Caco-2 (cell line): ENCODE measurements at regions not wholly inside any gene's neighbourhood (a gene's known extent, or its start where the extent isn't known, plus 50 kb on each side); places are given as distances from the start of the nearest gene placed in this dataset.

ENCODE experiments used
- BruUV-seq: library from RNA; stranded (reverse); fragments of 400-500 nt; replicated peaks from 2 replicates; lab custom pipeline; 2021; lab: Mats Ljungman, UMichigan
- CTCF ChIA-PET: fragments of 300-600 bp; sonication (Branson Sonifier 250); formaldehyde crosslinking; loops from one replicate; lab custom pipeline; 2022; ENCODE audit warnings: antibody characterized with exemption; lab: Charles Lee
- POLR2A ChIA-PET: fragments of 300-600 bp; sonication (Branson Sonifier 250); formaldehyde crosslinking; loops from one replicate; lab custom pipeline; 2022; ENCODE audit warnings: antibody characterized with exemption; lab: Charles Lee
- DNase-seq, 2 experiments: peaks; one replicate each; pipeline versions ENCODE4 v3.0.0 to v3.0.0-alpha.2; 2020 to 2022
- H3K27me3 ChIP-seq: replicated peaks from 2 replicates; pipeline ENCODE4 v1.6.0; 2011; ENCODE audit warnings: low read length; ENCODE audit not compliant: control insufficient read depth, insufficient read depth
- H3K36me3 ChIP-seq: 2 replicates; pipeline ENCODE4 v1.5.1; 2011; ENCODE audit warnings: low read length; ENCODE audit not compliant: control insufficient read depth, insufficient read depth
- H3K4me1 ChIP-seq: fragments of 250-450 bp; sonication (Bioruptor Pico); 2 replicates; pipeline ENCODE4 v1.5.1; 2020; ENCODE audit warnings: mild to moderate bottlenecking
- H3K4me3 ChIP-seq: 2 replicates; pipeline ENCODE4 v1.5.1; 2011; ENCODE audit warnings: low read depth, mild to moderate bottlenecking, control low read depth, low read length
- H3K9me3 ChIP-seq: fragments of 250-450 bp; sonication (Bioruptor Pico); 2 replicates; pipeline ENCODE4 v1.5.1; 2020; ENCODE audit warnings: mild to moderate bottlenecking, moderate library complexity
- H3K27ac Mint-ChIP-seq: one replicate; pipeline ENCODE4 v1.8.0; 2022; ENCODE audit warnings: mixed read lengths; ENCODE audit not compliant: unreplicated experiment
- H3K27me3 Mint-ChIP-seq: one replicate; pipeline ENCODE4 v1.8.0; 2022; ENCODE audit warnings: mixed read lengths; ENCODE audit not compliant: insufficient read depth, unreplicated experiment
- H3K36me3 Mint-ChIP-seq: one replicate; pipeline ENCODE4 v1.8.0; 2022; ENCODE audit warnings: mild to moderate bottlenecking, mixed read lengths; ENCODE audit not compliant: insufficient read depth, unreplicated experiment
- H3K4me1 Mint-ChIP-seq: one replicate; pipeline ENCODE4 v1.8.0; 2022; ENCODE audit warnings: low read depth, mixed read lengths; ENCODE audit not compliant: unreplicated experiment
- H3K4me3 Mint-ChIP-seq: one replicate; pipeline ENCODE4 v1.8.0; 2022; ENCODE audit warnings: mild to moderate bottlenecking, moderate library complexity, mixed read lengths; ENCODE audit not compliant: unreplicated experiment
- H3K9me3 Mint-ChIP-seq: one replicate; pipeline ENCODE4 v1.8.0; 2022; ENCODE audit warnings: mixed read lengths; ENCODE audit not compliant: unreplicated experiment
- CTCF ChIP-seq, 2 experiments: fragments of 200-600 bp in 1 of 2; IDR thresholded peaks; 1 replicate in 1 of 2; 2 replicates in 1 of 2; pipeline versions ENCODE4 v1.5.1 to v1.8.0; 2011 to 2022; ENCODE audit warnings: antibody characterized with exemption in 1 of 2, control low read depth in 1 of 2, inconsistent platforms in 1 of 2, low read depth in 1 of 2, low read length in 1 of 2, mild to moderate bottlenecking in 1 of 2, moderate library complexity in 1 of 2; ENCODE audit not compliant: insufficient read depth in 1 of 2, severe bottlenecking in 1 of 2, unreplicated experiment in 1 of 2
- intact Hi-C: fragments of 100-400 bp; cut with micrococcal nuclease; formaldehyde crosslinking; loops from one replicate; pipeline ENCODE4 v1.10.0; 2022; ENCODE audit not compliant: unreplicated experiment

- Mint-ChIP-seq H3K9me3 (no peaks in the 10 kb centered on the region), H3K4me1 (no peaks in the 10 kb centered on the region), H3K4me3 (no peak overlapping the region), H3K36me3 (no peaks in the 10 kb centered on the region), H3K27me3 (peaks cover 9% of the 10 kb centered on the region), H3K27ac (no peak overlapping the region)
- no TSS peak for BruUV-seq
- intact Hi-C loops: no loop called here
- Histone ChIP-seq H3K36me3 (no peaks in the 10 kb centered on the region), H3K9me3 (no peaks in the 10 kb centered on the region), H3K4me3 (no peak overlapping the region), H3K27me3 (no peaks in the 10 kb centered on the region), H3K4me1 (no peaks in the 10 kb centered on the region)
- ChIA-PET POLR2A (no interaction called here), CTCF (no interaction called here)
- DNase-seq: no peak
- TF ChIP-seq CTCF (IDR thresholded peaks at IDR 0.05; ENCODE audit: insufficient read depth in 1 of 2, low read depth in 1 of 2, low read length in 1 of 2, severe bottlenecking in 1 of 2, unreplicated experiment in 1 of 2): no peak
Measured at GRCh38 chr11:80379620-80380278, 938.9 kb upstream of the TENM4 start.

- Histone ChIP-seq H3K4me3 (no peak overlapping the region), H3K36me3 (no peaks in the 10 kb centered on the region), H3K27me3 (no peaks in the 10 kb centered on the region), H3K9me3 (no peaks in the 10 kb centered on the region), H3K4me1 (no peaks in the 10 kb centered on the region)
- no TSS peak for BruUV-seq
- Mint-ChIP-seq H3K4me3 (no peak overlapping the region), H3K36me3 (no peaks in the 10 kb centered on the region), H3K4me1 (no peaks in the 10 kb centered on the region), H3K27me3 (peaks cover 12% of the 10 kb centered on the region), H3K9me3 (no peaks in the 10 kb centered on the region), H3K27ac (no peak overlapping the region)
- no peak for DNase-seq
- CTCF ChIA-PET: no interaction called here
- intact Hi-C loops: no loop called here
- no peak for TF ChIP-seq CTCF (IDR thresholded peaks at IDR 0.05; ENCODE audit: insufficient read depth in 1 of 2, low read depth in 1 of 2, low read length in 1 of 2, severe bottlenecking in 1 of 2, unreplicated experiment in 1 of 2)
- POLR2A ChIA-PET: no interaction called here
Measured at GRCh38 chr11:80371931-80372330, 931.1 kb upstream of the TENM4 start.

GRCh38 chr11:80365980-80366379 is 925.1 kb upstream of the TENM4 start:
- BruUV-seq: no TSS peak
- ChIA-PET POLR2A (no interaction called here), CTCF (no interaction called here)
- intact Hi-C loops: no loop called here
- no peak for DNase-seq
- Histone ChIP-seq H3K36me3 (no peaks in the 10 kb centered on the region), H3K9me3 (no peaks in the 10 kb centered on the region), H3K4me3 (no peak overlapping the region), H3K27me3 (no peaks in the 10 kb centered on the region), H3K4me1 (no peaks in the 10 kb centered on the region)
- TF ChIP-seq CTCF (IDR thresholded peaks at IDR 0.05; ENCODE audit: insufficient read depth in 1 of 2, low read depth in 1 of 2, low read length in 1 of 2, severe bottlenecking in 1 of 2, unreplicated experiment in 1 of 2): no peak
- H3K4me1 Mint-ChIP-seq: no peaks in the 10 kb centered on the region
- H3K36me3 Mint-ChIP-seq: no peaks in the 10 kb centered on the region
- no peaks in the 10 kb centered on the region for H3K9me3 Mint-ChIP-seq
- H3K27ac Mint-ChIP-seq: no peak overlapping the region
- no peak overlapping the region for H3K4me3 Mint-ChIP-seq
- peaks cover 4% of the 10 kb centered on the region for H3K27me3 Mint-ChIP-seq
